Osteoblast (primary cell): ENCODE measurements at regions not wholly inside any gene's neighbourhood (a gene's known extent, or its start where the extent isn't known, plus 50 kb on each side); places are given as distances from the start of the nearest gene placed in this dataset.

Source experiments
- DNase-seq: peaks from one replicate; pipeline ENCODE4 v3.0.0; 2011; ENCODE audit warnings: low spot score, mixed read lengths; ENCODE audit not compliant: insufficient read length; ENCODE audit errors: missing footprints
- H2AFZ ChIP-seq: 2 replicates; pipeline ENCODE4 v1.6.0; 2011; ENCODE audit warnings: mild to moderate bottlenecking, low read length
- H3K27ac ChIP-seq: 2 replicates; pipeline ENCODE4 v1.5.1; 2011; ENCODE audit warnings: mild to moderate bottlenecking, low read depth, low read length, moderate library complexity
- H3K27me3 ChIP-seq: 2 replicates; pipeline ENCODE4 v1.6.0; 2012; ENCODE audit warnings: mild to moderate bottlenecking, control low read depth, inconsistent platforms, low read length, moderate library complexity; ENCODE audit not compliant: insufficient read depth
- H3K36me3 ChIP-seq: 2 replicates; pipeline ENCODE4 v1.5.1; 2011; ENCODE audit warnings: mild to moderate bottlenecking, low read length, control low read depth, moderate library complexity; ENCODE audit not compliant: insufficient read depth
- H3K4me1 ChIP-seq: 2 replicates; pipeline ENCODE4 v1.5.1; 2011; ENCODE audit warnings: mild to moderate bottlenecking, low read length, control low read depth, moderate library complexity; ENCODE audit not compliant: insufficient read depth
- H3K4me2 ChIP-seq: 2 replicates; pipeline ENCODE4 v1.6.0; 2011; ENCODE audit warnings: mild to moderate bottlenecking, low read length; ENCODE audit not compliant: insufficient read depth
- H3K4me3 ChIP-seq: fragments of 200-600 bp; sonication (generic); 3 replicates; pipeline ENCODE4 v1.5.1; 2012; ENCODE audit warnings: mild to moderate bottlenecking, low read length, inconsistent platforms; ENCODE audit not compliant: insufficient read depth
- H3K79me2 ChIP-seq: 2 replicates; pipeline ENCODE4 v1.6.0; 2012; ENCODE audit warnings: mild to moderate bottlenecking, low read length, control low read depth, inconsistent platforms; ENCODE audit not compliant: insufficient read depth
- H3K9me3 ChIP-seq: 2 replicates; pipeline ENCODE4 v1.5.1; 2011; ENCODE audit warnings: low read depth, low read length, control low read depth
- H4K20me1 ChIP-seq: 2 replicates; pipeline ENCODE4 v1.6.0; 2012; ENCODE audit warnings: mild to moderate bottlenecking, low read length, control low read depth; ENCODE audit not compliant: insufficient read depth
- CTCF ChIP-seq: IDR thresholded peaks from 2 replicates; pipeline ENCODE4 v1.5.1; 2011; ENCODE audit warnings: mild to moderate bottlenecking, low read depth, low read length, moderate library complexity; ENCODE audit errors: extremely low read depth

DNA sequence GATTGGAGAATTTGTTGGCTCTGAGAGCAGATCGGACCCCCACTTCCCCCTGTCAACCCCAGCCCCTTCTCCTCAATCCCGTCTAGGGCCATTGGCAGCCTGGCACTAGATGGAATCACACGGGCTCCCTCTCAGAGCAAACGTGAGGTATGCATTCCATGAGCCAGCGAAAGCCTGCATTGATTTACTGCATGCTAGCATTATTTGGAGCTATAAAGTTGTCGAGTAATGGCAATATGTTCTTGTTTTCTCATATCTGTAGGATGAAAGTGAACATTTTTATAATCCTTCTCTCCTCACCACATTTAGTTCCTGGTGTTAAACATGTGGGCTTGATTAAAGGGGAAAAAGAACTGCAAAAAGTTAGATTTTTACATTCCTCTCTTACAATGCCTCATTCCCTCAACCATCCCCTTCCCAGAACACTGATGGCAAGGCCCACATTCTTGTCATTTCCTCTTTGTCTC lies 159.2 kb downstream of the SPRY1 start:
- H3K27ac ChIP-seq: peak overlapping the region; percentile 51
- H3K36me3 ChIP-seq: no peaks in the 10 kb centered on the region
- TF ChIP-seq CTCF: no peak
- peak overlapping the region; percentile 79 for H3K4me2 ChIP-seq
- peak overlapping the region; percentile 64 for H2AFZ ChIP-seq
- H3K27me3 ChIP-seq: no peaks in the 10 kb centered on the region
- no peaks in the 10 kb centered on the region for H3K9me3 ChIP-seq
- peak overlapping the region; percentile 45 for H3K4me3 ChIP-seq
- peaks cover 36% of the 10 kb centered on the region for H3K4me1 ChIP-seq
- H3K79me2 ChIP-seq: no peaks in the 10 kb centered on the region
- no peak for DNase-seq
- no peaks in the 10 kb centered on the region for H4K20me1 ChIP-seq

DNA sequence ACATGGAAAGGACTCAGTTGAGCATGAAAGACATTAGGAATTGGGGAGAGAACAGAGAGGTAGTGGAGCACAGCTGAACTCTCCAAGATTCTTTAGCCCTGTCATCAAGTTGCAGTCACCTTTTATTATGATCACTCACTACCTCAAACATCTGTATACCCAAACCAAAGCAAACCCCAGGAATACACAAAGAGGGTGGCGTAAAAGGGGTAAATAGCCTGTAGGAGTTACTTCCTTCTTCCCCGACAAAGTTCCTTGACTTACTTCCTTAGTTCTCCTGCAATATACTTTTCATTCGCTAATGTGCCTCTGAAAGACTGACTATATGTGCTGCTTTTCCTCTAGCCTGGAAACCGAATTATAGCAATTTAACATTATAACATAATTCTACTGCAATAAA lies 159.9 kb downstream of the SPRY1 start:
- no peak overlapping the region for H2AFZ ChIP-seq
- no peaks in the 10 kb centered on the region for H4K20me1 ChIP-seq
- no peak for TF ChIP-seq CTCF
- no peak for DNase-seq
- no peaks in the 10 kb centered on the region for H3K27me3 ChIP-seq
- no peak overlapping the region for H3K4me2 ChIP-seq
- peaks cover 36% of the 10 kb centered on the region for H3K4me1 ChIP-seq
- H3K27ac ChIP-seq: no peak overlapping the region
- H3K9me3 ChIP-seq: no peaks in the 10 kb centered on the region
- no peak overlapping the region for H3K4me3 ChIP-seq
- H3K36me3 ChIP-seq: no peaks in the 10 kb centered on the region
- H3K79me2 ChIP-seq: no peaks in the 10 kb centered on the region

DNA sequence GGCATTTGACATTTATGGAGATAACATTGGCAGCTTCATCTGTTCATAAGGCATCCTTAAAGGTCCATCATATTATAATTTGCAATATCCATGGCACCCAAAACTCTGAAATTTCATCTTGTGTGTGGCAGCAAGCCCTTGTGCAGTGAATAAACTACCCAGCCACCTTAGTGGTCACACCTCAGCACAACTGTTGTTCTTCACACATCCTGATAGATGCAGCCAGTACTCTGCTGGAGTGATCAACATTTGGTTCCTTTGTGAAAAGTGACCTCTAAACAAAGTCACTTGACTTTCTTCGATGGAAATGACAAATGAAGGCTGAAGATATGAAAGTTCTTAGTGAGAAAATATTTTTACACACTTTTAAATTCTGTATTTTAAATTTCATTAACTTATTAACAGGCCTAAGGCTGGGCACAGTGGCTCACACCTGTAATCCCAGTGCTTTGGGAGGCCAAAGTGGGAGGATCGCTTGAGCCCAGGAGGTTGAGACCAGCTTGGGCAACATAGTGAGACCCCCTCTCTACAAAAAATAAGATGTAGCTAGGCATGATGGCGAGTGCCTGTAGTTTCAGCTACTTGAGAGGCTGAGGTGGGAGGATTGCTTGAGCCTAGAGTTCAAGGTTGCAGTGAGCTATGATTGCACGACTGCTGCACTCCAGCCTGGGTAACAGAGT lies 161.4 kb downstream of the SPRY1 start:
- TF ChIP-seq CTCF: no peak
- Histone ChIP-seq H3K4me3 (no peak overlapping the region), H4K20me1 (no peaks in the 10 kb centered on the region), H3K27ac (no peak overlapping the region), H3K36me3 (no peaks in the 10 kb centered on the region), H3K4me1 (peaks cover 38% of the 10 kb centered on the region), H3K4me2 (no peak overlapping the region), H2AFZ (no peak overlapping the region), H3K27me3 (no peaks in the 10 kb centered on the region), H3K9me3 (no peaks in the 10 kb centered on the region), H3K79me2 (no peaks in the 10 kb centered on the region)
- DNase-seq: no peak

- Histone ChIP-seq H3K27ac (no peak overlapping the region), H3K79me2 (no peaks in the 10 kb centered on the region), H3K9me3 (no peaks in the 10 kb centered on the region), H3K4me2 (no peak overlapping the region), H2AFZ (no peak overlapping the region), H3K4me1 (peaks cover 42% of the 10 kb centered on the region), H3K27me3 (no peaks in the 10 kb centered on the region), H4K20me1 (no peaks in the 10 kb centered on the region), H3K4me3 (no peak overlapping the region), H3K36me3 (no peaks in the 10 kb centered on the region)
- TF ChIP-seq CTCF: no peak
- DNase-seq: no peak
These were observed 162.3 kb downstream of the SPRY1 start for GRCh38 chr4:123558865-123559264.
